Suprapubic skin (tissue), 4 donors: ENCODE measurements at regions not wholly inside any gene's neighbourhood (a gene's known extent, or its start where the extent isn't known, plus 50 kb on each side); places are given as distances from the start of the nearest gene placed in this dataset.

Experiments used
- DNase-seq, 2 donors: peaks; one replicate each; pipeline ENCODE4 v3.0.0-alpha.2; 2019; ENCODE audit warnings: low spot score in 2 of 2
- H3K27ac ChIP-seq: fragments of 200-600 bp; sonication (generic); one replicate; pipeline ENCODE4 v1.5.1; 2019
- H3K27me3 ChIP-seq: fragments of 200-600 bp; sonication (generic); one replicate; pipeline ENCODE4 v1.5.1; 2019
- H3K36me3 ChIP-seq: fragments of 200-600 bp; sonication (generic); one replicate; pipeline ENCODE4 v1.5.1; 2019
- H3K4me1 ChIP-seq: fragments of 200-600 bp; sonication (generic); one replicate; pipeline ENCODE4 v1.5.1; 2019
- H3K4me3 ChIP-seq: fragments of 200-600 bp; sonication (generic); one replicate; pipeline ENCODE4 v1.5.1; 2019; ENCODE audit warnings: mild to moderate bottlenecking
- H3K9me3 ChIP-seq: fragments of 200-600 bp; sonication (generic); one replicate; pipeline ENCODE4 v1.5.1; 2019
- CTCF ChIP-seq, 2 donors: fragments of 200-600 bp in 1 of 2; fragments of 450-650 bp in 1 of 2; sonication (generic) in 1 of 2; IDR thresholded peaks; one replicate each; pipeline ENCODE4 v1.5.1; 2016 to 2019; ENCODE audit warnings: antibody characterized with exemption in 2 of 2, mild to moderate bottlenecking in 1 of 2, moderate library complexity in 1 of 2
- EP300 ChIP-seq: sonication (generic); formaldehyde crosslinking; IDR thresholded peaks from one replicate; pipeline ENCODE4 v1.6.1; 2017; ENCODE audit warnings: antibody characterized with exemption
- POLR2A ChIP-seq, 2 donors: fragments of 450-650 bp; IDR thresholded peaks; one replicate each; pipeline ENCODE4 v1.6.1; 2017; ENCODE audit warnings: antibody characterized with exemption in 2 of 2, mild to moderate bottlenecking in 2 of 2, moderate library complexity in 2 of 2
- POLR2AphosphoS5 ChIP-seq, 3 donors: sonication (generic); formaldehyde crosslinking; IDR thresholded peaks; one replicate each; pipeline ENCODE4 v1.6.1; 2017; ENCODE audit warnings: antibody characterized with exemption in 3 of 3
- WGBS: methylation state at CpG from one replicate; pipeline ENCODE4 v1.1.5; 2018; 5-methylcytosine and 5-hydroxymethylcytosine counted together

DNA sequence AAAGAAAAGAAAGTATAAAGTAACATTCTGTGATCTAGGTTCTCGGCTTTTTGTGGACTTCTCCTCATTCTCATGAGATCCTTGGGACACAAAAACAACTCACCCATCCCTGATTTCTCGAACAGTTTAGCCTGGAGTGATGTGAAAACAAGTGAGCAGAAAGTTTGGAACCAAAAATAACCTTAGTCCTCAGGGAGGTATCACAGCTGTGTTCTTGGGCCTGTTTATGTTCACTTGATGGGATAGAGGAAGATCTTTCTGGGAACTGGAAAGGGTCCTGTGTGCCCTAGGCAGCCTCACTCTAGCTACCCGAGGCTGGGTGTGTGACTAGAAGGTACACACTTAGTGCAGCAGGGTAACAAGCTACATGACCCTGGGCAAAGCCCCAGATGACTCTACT lies 308.8 kb upstream of the PDZRN3 start:
- WGBS, result 69% methylated on average over 3 of the region's 3 CpGs
- Histone ChIP-seq H3K4me3 (no peak overlapping the region), H3K4me1 (no peaks in the 10 kb centered on the region), H3K27me3 (no peaks in the 10 kb centered on the region), H3K36me3 (no peaks in the 10 kb centered on the region), H3K27ac (no peak overlapping the region), H3K9me3 (no peaks in the 10 kb centered on the region)
- TF ChIP-seq POLR2AphosphoS5 (IDR thresholded peaks at IDR 0.05) (no peak), EP300 (no peak), POLR2A (IDR thresholded peaks at IDR 0.05) (no peak), CTCF (IDR thresholded peaks at IDR 0.05) (no peak)
- no peak for DNase-seq

DNA sequence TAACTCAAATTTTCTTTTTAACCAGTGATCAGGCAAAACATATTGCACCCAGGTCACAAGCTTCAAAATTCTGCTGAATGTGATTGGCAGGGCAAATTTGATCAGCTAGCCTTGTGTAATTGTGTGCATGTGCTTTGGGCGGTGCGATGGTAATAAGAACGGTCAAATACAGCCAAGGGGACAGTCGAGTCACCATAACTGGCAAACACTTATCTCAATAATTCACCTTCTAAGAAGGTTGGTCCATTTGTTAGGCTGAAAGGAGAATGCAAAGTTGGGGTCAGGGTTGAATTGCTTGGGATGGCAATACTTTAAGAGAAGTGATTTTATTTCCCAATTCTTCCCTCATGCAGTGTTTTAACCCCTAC lies 302.4 kb upstream of the PDZRN3 start:
- Histone ChIP-seq H3K27me3 (no peaks in the 10 kb centered on the region), H3K4me1 (no peaks in the 10 kb centered on the region), H3K36me3 (no peaks in the 10 kb centered on the region), H3K4me3 (no peak overlapping the region), H3K9me3 (no peaks in the 10 kb centered on the region), H3K27ac (no peak overlapping the region)
- 38% methylated on average over 4 of the region's 4 CpGs for WGBS
- TF ChIP-seq POLR2AphosphoS5 (IDR thresholded peaks at IDR 0.05), result no peak
- no peak for TF ChIP-seq CTCF (IDR thresholded peaks at IDR 0.05)
- TF ChIP-seq POLR2A (IDR thresholded peaks at IDR 0.05), result no peak
- no peak for TF ChIP-seq EP300
- no peak for DNase-seq

DNA sequence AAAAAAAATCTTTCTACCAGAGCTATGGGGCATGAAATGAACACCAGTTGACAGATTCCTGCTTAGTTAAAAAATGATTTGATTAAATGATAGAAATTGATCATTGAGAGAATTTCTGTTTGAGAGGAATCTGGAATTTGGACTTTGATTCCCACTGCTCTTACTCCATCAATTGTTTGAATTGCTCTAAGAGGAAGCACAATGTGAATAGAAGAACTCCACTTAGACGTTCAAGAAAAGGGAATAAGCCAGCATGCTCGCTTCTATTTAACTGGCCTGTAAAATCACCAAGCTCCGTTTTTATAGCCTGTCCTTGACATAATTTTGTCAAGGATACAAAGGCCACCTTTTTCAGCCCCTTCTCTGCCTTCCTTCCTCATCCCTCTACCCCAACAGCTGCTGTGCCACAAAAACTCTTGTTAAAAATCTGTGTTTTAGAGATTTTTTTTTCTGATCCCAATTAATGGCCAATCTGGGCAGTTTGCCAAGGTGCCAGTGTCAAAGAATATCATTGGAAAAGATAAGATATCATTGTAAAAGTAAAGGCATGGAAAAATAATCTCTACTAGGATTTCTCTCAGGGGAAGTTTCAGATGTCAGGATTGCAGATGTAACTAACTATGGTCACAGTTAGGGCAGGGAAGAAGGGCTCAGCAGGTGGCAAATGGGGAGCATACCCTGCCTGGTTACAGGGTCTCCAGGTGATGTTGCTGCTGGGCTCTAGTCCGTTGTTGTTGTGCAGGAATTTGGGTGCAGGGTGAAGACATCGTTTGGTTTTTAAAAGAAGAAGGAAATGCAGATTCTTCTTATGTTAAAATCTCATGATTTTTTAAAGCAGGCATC lies 301.8 kb upstream of the PDZRN3 start:
- 43% methylated on average over 5 of the region's 5 CpGs for WGBS
- no peak for TF ChIP-seq CTCF (IDR thresholded peaks at IDR 0.05)
- no peak for TF ChIP-seq POLR2AphosphoS5 (IDR thresholded peaks at IDR 0.05)
- no peak for TF ChIP-seq POLR2A (IDR thresholded peaks at IDR 0.05)
- TF ChIP-seq EP300, result no peak
- no peaks in the 10 kb centered on the region for H3K27me3 ChIP-seq
- H3K4me3 ChIP-seq, result no peak overlapping the region
- H3K27ac ChIP-seq, result no peak overlapping the region
- H3K36me3 ChIP-seq, result no peaks in the 10 kb centered on the region
- no peaks in the 10 kb centered on the region for H3K9me3 ChIP-seq
- no peak for DNase-seq
- no peaks in the 10 kb centered on the region for H3K4me1 ChIP-seq

- Histone ChIP-seq H3K4me1 (no peaks in the 10 kb centered on the region), H3K27me3 (no peaks in the 10 kb centered on the region), H3K9me3 (no peaks in the 10 kb centered on the region), H3K36me3 (no peaks in the 10 kb centered on the region), H3K4me3 (no peak overlapping the region), H3K27ac (no peak overlapping the region)
- DNase-seq, result no peak
- no peak for TF ChIP-seq EP300
- TF ChIP-seq CTCF (IDR thresholded peaks at IDR 0.05), result no peak
- TF ChIP-seq POLR2AphosphoS5 (IDR thresholded peaks at IDR 0.05), result no peak
- TF ChIP-seq POLR2A (IDR thresholded peaks at IDR 0.05), result no peak
- 93% methylated on average over 3 of the region's 3 CpGs for WGBS
These were observed 300.3 kb upstream of the PDZRN3 start for GRCh38 chr3:73925011-73925410.

DNA sequence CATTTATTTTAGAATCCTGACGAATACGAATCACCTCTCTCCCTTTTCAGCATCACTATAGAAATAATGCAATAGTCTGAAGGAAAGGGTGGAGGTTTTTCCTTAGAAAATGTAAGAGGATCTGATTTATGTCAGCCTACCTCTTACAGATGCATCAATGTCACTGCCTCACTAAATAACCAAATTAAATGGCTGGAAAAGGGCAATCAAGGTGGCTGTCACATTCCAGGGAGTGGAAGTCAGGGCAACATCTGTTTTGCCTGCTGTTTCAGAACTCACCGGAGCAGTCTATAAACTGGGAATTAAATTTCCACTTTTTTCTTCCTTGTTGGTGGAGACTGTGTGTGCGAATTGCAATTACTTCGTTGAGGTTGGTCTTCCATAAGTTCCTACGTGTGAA lies 299.3 kb upstream of the PDZRN3 start:
- H3K4me1 ChIP-seq, result no peaks in the 10 kb centered on the region
- 84% methylated on average over 6 of the region's 6 CpGs for WGBS
- TF ChIP-seq EP300, result no peak
- no peak for TF ChIP-seq POLR2A (IDR thresholded peaks at IDR 0.05)
- TF ChIP-seq POLR2AphosphoS5 (IDR thresholded peaks at IDR 0.05), result no peak
- no peak for TF ChIP-seq CTCF (IDR thresholded peaks at IDR 0.05)
- no peak overlapping the region for H3K27ac ChIP-seq
- H3K9me3 ChIP-seq, result no peaks in the 10 kb centered on the region
- H3K36me3 ChIP-seq, result no peaks in the 10 kb centered on the region
- H3K4me3 ChIP-seq, result no peak overlapping the region
- no peak for DNase-seq
- H3K27me3 ChIP-seq, result no peaks in the 10 kb centered on the region
